Ammon's horn (tissue), 1 donor: ENCODE measurements at regions not wholly inside any gene's neighbourhood (a gene's known extent, or its start where the extent isn't known, plus 50 kb on each side); places are given as distances from the start of the nearest gene placed in this dataset.
"Not testable (repeated sequence)": the region's sequence is repeated elsewhere in the genome, so short reads cannot be mapped to it uniquely, and the experiment has no call there.

Experiments
- DNase-seq: peaks from one replicate; pipeline ENCODE4 v3.0.0-alpha.2; 2016; ENCODE audit warnings: low spot score

GRCh38 chr2:111448796-111449195, 328.1 kb downstream of the BCL2L11 start:
- not testable (repeated sequence) for DNase-seq

DNA sequence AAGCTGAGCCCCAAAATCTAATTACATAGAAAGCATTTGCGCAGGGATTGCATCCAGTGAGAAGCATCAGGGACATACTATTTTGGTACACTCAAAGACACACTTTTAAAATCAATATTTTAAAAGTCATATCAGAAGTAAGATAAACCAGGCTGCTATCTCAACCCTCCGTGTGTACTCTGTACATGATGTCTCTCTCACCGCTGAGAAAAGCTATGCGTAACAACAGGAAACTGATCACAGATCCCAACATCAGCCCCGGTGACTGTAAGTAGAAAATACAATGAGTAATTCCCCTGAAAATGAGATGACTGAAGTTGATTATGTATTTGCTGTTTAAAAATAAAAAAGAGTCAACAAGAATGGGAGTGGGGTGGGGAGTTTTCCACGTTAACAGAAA, 329.8 kb downstream of the BCL2L11 start:
- not testable (repeated sequence) for DNase-seq

DNA sequence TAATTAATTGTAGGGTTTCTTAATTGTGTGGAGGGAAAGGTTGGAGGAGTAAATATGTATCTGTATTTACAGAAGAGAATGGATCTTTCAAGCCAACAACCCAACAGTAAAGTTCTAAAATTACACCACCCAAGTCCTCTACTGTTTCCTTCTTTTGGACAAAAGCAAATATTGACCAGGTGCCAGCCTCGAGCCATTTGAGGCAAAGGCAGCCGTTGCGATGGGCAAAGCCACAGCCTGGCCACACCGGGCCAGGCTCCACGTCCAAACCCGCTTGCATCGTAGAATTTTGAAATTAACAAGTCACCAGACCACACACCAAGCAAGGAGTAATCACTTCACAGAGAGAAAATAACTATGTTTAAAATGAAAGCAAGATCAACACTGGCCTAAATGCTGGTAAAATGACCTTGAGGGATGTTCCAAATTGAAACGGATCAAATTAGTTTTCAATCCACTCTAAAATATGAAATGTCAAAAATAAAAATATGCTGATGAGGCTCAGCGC, 331.0 kb downstream of the BCL2L11 start:
- DNase-seq: not testable (repeated sequence)

GRCh38 chr2:111452208-111452607, 331.5 kb downstream of the BCL2L11 start:
- not testable (repeated sequence) for DNase-seq

DNA sequence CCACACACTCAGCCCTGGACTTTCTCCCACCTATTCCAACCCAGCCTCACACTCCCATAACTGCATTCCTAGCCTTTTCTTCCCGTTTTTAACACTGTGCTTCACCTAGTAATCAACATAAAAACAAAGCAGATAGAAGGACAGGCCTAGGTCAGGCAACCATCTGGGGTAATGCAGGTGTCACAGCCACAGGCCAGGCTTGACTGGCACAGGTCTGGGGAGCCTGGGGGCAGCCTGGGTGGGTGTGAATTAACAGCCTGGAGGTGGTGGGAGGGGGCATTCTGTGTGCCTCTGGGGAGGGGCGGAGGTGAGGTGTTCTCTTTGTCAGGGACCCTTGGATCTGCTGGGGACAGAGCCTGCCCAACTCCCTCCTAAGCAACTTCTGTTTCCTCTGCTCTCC, 332.6 kb downstream of the BCL2L11 start:
- not testable (repeated sequence) for DNase-seq

- DNase-seq: not testable (repeated sequence)
Observed at GRCh38 chr2:111453816-111454215, 333.1 kb downstream of the BCL2L11 start.

GRCh38 chr2:111454404-111454803, 333.7 kb downstream of the BCL2L11 start:
- peak; percentile 25 for DNase-seq

DNA sequence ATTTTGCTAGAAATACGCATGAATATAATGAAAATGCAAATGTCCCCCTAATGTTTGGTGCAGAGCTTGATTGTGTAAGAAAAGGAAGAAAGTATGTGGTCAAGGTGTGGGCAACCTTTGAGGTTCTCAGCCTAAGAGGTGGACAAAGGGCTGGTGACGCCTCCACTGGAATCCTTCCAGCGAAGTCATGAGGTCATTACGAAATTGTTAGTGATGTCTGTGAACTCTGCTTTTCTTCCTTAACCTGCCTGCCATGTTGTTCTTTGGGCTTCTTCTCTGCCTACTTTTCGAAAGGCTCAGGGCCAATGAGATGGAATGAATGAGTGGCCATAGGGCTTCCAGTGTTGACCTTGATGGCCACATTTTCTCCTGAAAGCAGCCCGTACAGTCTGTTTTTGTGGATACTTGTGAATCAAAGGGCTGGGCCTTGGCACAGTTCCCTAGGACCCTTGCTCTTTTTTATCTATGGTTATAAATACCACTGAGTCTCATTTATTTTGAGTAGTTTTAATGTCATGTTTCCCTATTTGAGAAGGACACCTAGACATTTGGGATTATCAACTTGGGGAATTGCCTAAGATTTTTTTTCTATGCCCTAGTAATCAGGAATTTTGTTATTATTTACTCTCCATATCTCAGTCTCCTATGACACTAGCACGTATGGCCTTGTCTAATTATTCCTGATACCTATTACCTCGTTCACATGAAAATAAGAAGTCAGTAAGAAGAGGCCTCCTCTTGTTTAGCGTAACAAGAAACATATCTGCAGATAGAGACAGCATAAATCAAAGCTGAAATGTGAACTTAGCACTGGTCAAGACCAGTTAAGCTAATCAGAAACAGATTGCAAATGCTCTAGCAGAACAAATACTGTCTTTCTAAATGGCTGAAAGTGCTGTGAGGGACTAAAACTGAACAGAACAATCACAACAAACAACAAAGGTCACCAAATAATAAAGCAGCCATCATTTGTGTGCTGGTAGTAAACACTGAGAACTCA, 334.6 kb downstream of the BCL2L11 start:
- not testable (repeated sequence) for DNase-seq

DNA sequence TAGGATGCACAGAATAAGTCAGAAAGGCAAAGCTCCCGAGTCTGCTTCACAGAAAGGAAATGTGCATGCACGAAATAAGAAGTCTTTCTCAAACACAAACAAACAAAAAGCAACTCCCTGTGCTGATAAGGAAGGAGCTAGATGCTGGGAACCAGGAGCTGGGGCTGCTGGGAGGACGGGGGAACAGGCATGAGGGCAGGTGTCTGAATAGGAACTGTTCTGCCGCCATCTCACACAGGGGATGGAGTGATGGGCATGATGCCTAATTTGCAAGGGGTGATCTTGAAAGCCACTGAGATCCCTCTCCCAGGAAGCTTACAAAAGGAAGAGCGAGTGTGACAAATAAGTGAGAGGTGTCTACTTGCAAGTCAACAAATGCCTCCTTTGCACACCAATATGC, 336.5 kb downstream of the BCL2L11 start:
- DNase-seq: not testable (repeated sequence)

DNA sequence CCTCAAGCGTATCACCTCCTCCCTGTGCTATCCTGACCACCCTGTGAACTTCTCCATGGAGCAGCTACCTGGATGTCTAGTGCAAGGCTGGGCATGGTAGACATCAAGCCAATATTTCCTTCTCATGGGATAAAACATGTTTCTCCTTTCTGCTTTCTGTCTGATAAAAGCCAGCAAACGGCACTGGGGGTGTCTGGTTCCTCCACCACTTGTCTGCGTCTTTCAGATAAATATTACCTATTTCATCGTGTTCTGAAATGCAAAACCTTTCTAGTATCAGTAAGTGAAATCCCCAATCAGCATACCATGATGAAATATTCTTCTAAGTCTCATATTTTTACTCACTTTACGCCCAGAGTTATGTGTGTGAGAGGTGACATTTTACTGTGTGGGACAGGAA, 340.2 kb downstream of the BCL2L11 start:
- not testable (repeated sequence) for DNase-seq

DNA sequence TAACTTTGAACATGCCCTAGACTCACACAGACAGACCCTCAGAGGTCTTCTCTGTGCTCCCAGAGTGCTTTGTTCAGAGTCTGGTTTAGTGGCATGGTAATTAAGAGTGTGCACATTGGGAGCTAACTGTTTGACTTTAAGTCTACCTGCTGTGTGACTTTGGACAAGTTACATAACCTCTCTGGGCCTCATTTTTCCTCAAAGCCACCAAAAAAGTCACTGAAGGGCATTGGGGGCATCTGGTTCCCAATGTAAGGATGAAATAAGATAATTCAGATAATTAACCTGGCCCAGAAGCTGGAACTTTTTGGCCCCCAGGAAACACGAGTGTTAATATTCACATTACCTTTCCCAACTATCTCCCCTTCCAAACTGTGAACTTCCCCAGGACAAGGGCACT, 341.1 kb downstream of the BCL2L11 start:
- not testable (repeated sequence) for DNase-seq

GRCh38 chr2:111462572-111462971, 341.9 kb downstream of the BCL2L11 start:
- not testable (repeated sequence) for DNase-seq

DNA sequence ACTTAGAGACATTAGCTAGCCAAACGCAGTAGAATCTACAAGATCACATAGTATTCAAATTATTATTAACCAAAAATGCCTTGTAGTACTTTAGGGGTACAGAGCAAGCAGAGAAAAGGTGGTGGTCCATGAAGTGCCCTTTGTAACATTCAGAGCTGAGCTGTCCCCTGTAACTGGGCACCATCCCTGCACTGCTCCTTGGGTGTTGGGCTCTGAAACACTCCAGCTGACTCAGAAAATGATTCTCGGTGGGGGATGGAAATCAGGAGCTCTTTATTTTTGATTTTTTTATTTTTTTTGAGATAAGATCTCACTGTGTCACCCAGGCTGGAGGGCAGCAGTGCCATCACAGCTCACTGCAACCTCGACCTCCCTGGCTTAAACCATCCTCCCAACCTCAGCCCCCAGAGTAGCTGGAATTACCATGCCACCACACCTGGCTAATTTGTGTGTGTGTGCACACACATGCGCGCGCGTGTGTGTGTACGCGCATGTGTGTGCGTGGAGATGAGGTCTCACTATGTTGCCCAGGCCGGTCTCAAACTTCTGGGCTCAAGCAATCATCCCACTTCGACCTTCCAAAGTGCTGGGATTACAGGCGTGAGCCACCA, 342.6 kb downstream of the BCL2L11 start:
- DNase-seq: not testable (repeated sequence)

- not testable (repeated sequence) for DNase-seq
Observed at GRCh38 chr2:111463956-111464355, 343.2 kb downstream of the BCL2L11 start.

- not testable (repeated sequence) for DNase-seq
Observed at GRCh38 chr2:111464367-111464766, 343.7 kb downstream of the BCL2L11 start.

DNA sequence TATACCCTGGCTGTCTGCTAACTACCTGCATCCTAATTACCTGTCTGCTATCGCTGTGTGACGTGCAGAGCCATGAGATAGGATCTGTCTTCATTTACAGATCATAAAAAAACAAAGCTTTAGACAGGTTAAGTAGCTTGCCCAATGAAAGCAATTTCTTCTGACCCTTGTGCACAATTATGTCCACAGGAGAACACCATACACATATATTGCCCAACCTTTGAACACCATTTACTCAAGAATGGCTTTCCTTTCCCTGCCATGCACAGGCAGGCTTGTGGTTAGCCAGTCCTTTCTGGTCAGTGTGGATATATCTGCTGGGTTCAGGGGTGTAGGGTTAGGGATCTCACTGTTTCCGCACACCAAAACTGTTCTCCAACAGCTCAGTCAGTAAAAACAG, 344.8 kb downstream of the BCL2L11 start:
- not testable (repeated sequence) for DNase-seq

GRCh38 chr2:111466744-111467143, 346.0 kb downstream of the BCL2L11 start:
- not testable (repeated sequence) for DNase-seq

DNA sequence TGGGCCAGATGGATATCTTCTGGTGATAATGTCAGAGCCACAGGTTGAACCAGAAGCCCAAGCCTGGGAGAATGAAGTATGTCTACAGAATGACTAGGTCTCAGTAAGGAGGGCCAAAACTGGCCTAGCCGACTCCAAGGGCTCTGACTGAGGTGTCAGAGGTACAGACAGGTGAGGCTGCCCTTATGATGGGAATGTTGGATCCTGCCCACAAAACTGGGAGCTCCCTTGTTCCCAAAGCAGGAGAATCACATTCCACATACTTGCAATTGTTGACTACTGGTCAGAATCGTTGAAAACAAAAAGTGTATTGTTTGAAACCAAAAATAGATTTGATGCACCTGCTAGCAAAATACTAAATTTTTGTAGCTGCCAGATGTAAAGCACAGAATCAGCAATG, 350.2 kb downstream of the BCL2L11 start:
- DNase-seq: not testable (repeated sequence)

DNA sequence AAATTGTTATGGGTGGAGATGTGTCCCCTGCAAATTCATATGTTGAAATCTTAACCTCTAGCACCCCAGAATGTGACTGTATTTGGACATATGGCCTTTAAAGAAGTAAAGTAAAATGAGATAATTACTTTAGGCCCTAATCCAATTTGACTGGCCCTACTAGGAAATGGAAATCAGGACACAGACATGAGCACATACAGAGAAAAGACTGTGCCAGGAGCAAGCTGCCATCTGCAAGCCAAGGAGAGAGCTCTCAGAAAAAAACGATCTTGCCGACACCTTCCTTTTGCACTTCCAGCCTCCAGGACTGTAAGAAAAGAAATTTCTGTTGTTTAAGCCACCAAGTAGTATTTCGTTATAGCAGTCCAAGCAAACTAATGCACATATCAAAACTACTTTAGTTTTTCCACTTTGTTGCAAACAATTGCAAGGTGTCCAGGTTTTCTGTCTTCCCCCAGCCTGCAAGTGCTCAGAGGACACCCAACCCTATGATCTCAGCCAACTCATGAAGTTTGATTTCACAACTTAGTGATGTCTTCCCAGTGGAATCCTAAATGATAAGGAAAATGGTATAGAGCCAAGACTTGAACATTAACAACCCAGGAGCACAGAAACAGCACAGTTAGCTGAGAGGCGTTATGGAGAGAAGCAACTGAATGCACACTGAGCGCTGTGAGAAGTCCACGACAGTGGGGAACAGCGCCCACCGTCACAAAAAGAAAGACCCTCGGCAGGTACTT, 351.2 kb downstream of the BCL2L11 start:
- DNase-seq: not testable (repeated sequence)

DNA sequence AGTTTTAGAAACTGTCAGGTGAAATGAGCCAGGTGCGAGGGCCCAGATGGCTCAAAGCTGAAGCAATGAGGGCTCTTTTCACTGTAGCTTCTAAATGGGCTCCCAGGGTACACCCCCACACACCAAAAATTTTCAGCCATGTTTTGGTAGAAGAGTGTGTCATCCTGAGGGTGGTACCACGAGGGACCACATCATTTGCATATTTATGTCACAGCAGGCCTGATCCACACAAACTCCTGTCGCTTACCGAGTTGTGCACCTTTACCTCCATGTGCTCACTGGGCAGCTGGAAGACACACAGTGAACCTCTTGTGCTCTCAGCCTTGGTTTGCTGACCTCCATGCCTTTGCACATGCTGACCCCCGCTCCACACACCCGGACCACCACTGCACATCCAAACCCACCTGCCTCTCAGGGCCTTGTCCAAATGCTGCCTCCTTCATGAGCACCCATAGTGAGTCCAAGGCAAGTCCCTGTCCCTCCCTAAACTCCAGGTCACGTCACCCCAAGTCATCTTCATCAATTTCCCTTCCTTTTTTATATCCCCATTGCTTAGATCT, 352.2 kb downstream of the BCL2L11 start:
- DNase-seq: not testable (repeated sequence)

- DNase-seq: not testable (repeated sequence)
Observed at GRCh38 chr2:111473522-111473921, 352.8 kb downstream of the BCL2L11 start.
